ENCODE measurements at regions not wholly inside any gene's neighbourhood (a gene's known extent, or its start where the extent isn't known, plus 50 kb on each side); places are given as distances from the start of the nearest gene placed in this dataset.

- TF ChIP-seq CTCF (IDR thresholded peaks at IDR 0.05) (no peak), POLR2A (IDR thresholded peaks at IDR 0.05; ENCODE audit: low read depth) (no peak)
Measured at GRCh38 chr13:47463726-47464125, 537.3 kb downstream of the SUCLA2 start.

Data from esophagus muscularis mucosa (tissue), 3 donors.